ENCODE measurements at regions not wholly inside any gene's neighbourhood (a gene's known extent, or its start where the extent isn't known, plus 50 kb on each side); places are given as distances from the start of the nearest gene placed in this dataset.

GRCh38 chr14:61226015-61226654, 55.0 kb downstream of the TMEM30B start:
- no peak for DNase-seq (ENCODE audit: low read depth)
- no peak for TF ChIP-seq MYC (IDR thresholded peaks at IDR 0.05; ENCODE audit: low read depth, low read length)
- H3K4me3 ChIP-seq (ENCODE audit: low read depth, low read length): no peak overlapping the region

DNA sequence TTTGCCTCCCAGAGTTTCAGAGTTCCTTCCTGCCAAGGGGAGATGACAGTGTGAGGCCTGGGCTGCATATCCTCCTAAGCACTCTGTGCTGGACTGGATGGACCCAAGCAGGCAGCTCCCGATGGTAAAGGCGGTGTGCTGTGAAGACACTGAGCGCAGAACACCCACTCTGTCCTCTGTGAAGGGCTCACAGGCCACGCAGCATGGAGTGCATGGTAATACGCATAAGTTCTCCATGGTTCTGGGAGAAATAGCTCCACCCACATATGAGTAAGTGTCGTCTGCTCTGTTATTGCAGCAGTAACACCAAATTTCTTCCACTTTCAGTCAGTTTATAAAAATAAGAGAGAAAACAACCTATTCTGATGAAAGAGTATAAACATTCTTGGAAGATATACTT, 55.8 kb downstream of the TMEM30B start:
- DNase-seq (ENCODE audit: low read depth): no peak
- TF ChIP-seq MAX (IDR thresholded peaks at IDR 0.05; ENCODE audit: low read depth, low read length) (no peak), POLR2A (IDR thresholded peaks at IDR 0.05; ENCODE audit: extremely low read depth, insufficient read length) (no peak), MYC (IDR thresholded peaks at IDR 0.05; ENCODE audit: low read depth, low read length) (no peak)
- TF ChIP-seq, protein P1, sequence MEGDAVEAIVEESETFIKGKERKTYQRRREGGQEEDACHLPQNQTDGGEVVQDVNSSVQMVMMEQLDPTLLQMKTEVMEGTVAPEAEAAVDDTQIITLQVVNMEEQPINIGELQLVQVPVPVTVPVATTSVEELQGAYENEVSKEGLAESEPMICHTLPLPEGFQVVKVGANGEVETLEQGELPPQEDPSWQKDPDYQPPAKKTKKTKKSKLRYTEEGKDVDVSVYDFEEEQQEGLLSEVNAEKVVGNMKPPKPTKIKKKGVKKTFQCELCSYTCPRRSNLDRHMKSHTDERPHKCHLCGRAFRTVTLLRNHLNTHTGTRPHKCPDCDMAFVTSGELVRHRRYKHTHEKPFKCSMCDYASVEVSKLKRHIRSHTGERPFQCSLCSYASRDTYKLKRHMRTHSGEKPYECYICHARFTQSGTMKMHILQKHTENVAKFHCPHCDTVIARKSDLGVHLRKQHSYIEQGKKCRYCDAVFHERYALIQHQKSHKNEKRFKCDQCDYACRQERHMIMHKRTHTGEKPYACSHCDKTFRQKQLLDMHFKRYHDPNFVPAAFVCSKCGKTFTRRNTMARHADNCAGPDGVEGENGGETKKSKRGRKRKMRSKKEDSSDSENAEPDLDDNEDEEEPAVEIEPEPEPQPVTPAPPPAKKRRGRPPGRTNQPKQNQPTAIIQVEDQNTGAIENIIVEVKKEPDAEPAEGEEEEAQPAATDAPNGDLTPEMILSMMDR (IDR thresholded peaks at IDR 0.05; ENCODE audit: low read depth, low read length): no peak
- H3K4me3 ChIP-seq (ENCODE audit: low read depth, low read length): no peak overlapping the region

DNA sequence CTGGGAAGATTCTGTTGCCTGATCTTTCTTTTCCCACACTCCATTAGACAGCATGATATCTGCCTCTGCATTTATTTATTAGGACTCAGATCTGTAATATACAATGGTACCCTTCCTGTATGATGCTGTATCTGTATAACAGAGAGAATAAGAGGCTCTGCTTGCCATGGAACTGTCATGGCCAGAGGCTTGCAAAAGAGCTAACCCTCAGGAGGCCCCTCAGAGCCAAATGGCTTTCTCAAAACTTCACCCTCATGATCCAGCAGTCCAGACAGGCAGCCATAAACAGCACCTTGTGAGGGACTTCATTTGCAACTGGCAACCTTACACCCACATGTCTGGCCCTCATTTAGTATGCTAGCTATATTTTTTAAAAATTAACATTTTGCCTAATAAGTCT, 57.6 kb downstream of the TMEM30B start:
- H3K4me3 ChIP-seq (ENCODE audit: low read depth, low read length): no peak overlapping the region
- DNase-seq (ENCODE audit: low read depth): no peak
- TF ChIP-seq MYC (IDR thresholded peaks at IDR 0.05; ENCODE audit: low read depth, low read length): no peak
- TF ChIP-seq MAX (IDR thresholded peaks at IDR 0.05; ENCODE audit: low read depth, low read length): no peak
- TF ChIP-seq, protein P1 (IDR thresholded peaks at IDR 0.05; ENCODE audit: low read depth, low read length): no peak
- no peak for TF ChIP-seq POLR2A (IDR thresholded peaks at IDR 0.05; ENCODE audit: extremely low read depth, insufficient read length)

DNA sequence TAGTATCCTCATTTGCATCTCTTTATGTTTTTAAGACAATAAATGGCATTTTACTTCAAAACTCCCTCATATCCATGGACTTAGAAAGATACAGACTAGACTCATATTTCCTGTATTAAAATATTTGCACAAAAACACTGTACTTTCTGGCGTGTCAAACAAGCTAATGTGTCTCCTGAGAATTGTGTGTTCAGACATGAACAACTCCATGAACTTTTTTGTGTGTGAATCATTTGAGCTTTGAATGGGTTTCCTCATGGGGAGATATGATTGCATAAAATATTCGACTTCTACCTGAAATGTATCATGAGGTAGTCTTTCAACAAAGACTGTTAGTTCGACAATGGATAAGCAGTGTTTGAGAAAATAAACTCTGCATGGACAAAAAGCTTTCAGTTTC, 58.8 kb downstream of the TMEM30B start:
- DNase-seq (ENCODE audit: low read depth): no peak
- TF ChIP-seq MYC (IDR thresholded peaks at IDR 0.05; ENCODE audit: low read depth, low read length) (no peak), POLR2A (IDR thresholded peaks at IDR 0.05; ENCODE audit: extremely low read depth, insufficient read length) (no peak), MAX (IDR thresholded peaks at IDR 0.05; ENCODE audit: low read depth, low read length) (no peak)
- TF ChIP-seq, protein P1 (IDR thresholded peaks at IDR 0.05; ENCODE audit: low read depth, low read length): no peak
- H3K4me3 ChIP-seq (ENCODE audit: low read depth, low read length): no peak overlapping the region

- no peak overlapping the region for H3K4me3 ChIP-seq (ENCODE audit: low read depth, low read length)
- no peak for TF ChIP-seq MAX (IDR thresholded peaks at IDR 0.05; ENCODE audit: low read depth, low read length)
- TF ChIP-seq POLR2A (IDR thresholded peaks at IDR 0.05; ENCODE audit: extremely low read depth, insufficient read length): no peak
- TF ChIP-seq, protein P1 (IDR thresholded peaks at IDR 0.05; ENCODE audit: low read depth, low read length): no peak
- TF ChIP-seq MYC (IDR thresholded peaks at IDR 0.05; ENCODE audit: low read depth, low read length): no peak
- no peak for DNase-seq (ENCODE audit: low read depth)
Measured at GRCh38 chr14:61221906-61222305, 59.2 kb downstream of the TMEM30B start.

DNA sequence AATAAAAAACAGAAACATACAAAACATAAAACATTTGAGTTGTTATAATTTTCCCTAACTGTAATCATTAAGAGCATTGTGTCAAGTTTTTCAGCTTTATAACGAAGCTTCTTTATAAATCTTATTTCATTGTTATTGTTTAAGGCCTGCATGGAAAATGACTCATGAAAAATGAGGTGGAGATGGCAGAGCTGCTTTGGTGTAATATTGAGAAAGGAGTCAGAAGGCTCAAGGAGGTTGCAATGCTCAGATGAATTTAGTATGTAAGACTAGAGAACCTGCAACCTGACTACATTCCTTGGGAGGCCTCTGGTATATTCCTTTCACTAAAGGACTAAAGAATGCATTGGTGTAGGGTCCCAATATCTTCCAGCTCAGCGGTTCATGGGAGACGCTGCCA, 61.5 kb downstream of the TMEM30B start:
- TF ChIP-seq MYC (IDR thresholded peaks at IDR 0.05; ENCODE audit: low read depth, low read length) (no peak), POLR2A (IDR thresholded peaks at IDR 0.05; ENCODE audit: extremely low read depth, insufficient read length) (no peak), MAX (IDR thresholded peaks at IDR 0.05; ENCODE audit: low read depth, low read length) (no peak)
- TF ChIP-seq, protein P1 (IDR thresholded peaks at IDR 0.05; ENCODE audit: low read depth, low read length): no peak
- DNase-seq (ENCODE audit: low read depth): no peak

More for the DNA sequence above, 61.5 kb downstream of the TMEM30B start:
- H3K4me3 ChIP-seq (ENCODE audit: low read depth, low read length): no peak overlapping the region
